ENCODE measurements at regions not wholly inside any gene's neighbourhood (a gene's known extent, or its start where the extent isn't known, plus 50 kb on each side); places are given as distances from the start of the nearest gene placed in this dataset.

DNA sequence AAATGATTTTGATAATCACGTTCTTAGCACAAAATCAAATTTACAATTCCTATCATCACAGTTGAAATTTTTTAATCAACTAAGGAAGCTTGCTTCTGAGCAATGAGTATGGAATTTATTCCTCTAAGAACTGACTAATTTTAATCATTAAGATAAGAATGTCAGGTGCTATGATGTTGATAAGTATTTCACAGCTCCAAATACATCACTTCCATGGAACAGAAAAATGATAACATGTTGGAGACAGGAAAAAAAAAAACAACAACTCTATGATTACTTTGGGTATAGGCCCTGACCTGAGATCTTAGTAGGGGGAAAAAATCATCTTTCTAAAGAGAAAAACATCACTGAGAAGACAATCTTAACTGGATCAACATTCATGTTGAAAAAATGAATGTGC lies 89.4 kb upstream of the BMP2 start:
- TF ChIP-seq FOXP2 (optimal IDR thresholded peaks at IDR 0.05; ENCODE audit: borderline replicate concordance, extremely low read depth, extremely low read length, insufficient read depth) (no peak), REST (IDR thresholded peaks at IDR 0.05; ENCODE audit: insufficient read depth in 1 of 2, low read depth in 2 of 2, low read length in 2 of 2) (no peak), TAF1 (IDR thresholded peaks at IDR 0.05; ENCODE audit: borderline replicate concordance, insufficient read depth, low read length) (no peak), SIN3A (IDR thresholded peaks at IDR 0.05; ENCODE audit: borderline replicate concordance, insufficient read depth, low read length) (no peak), POLR2AphosphoS5 (IDR thresholded peaks at IDR 0.05; ENCODE audit: low read depth, low read length) (no peak)

- TF ChIP-seq POLR2AphosphoS5 (IDR thresholded peaks at IDR 0.05; ENCODE audit: low read depth, low read length) (no peak), TAF1 (IDR thresholded peaks at IDR 0.05; ENCODE audit: borderline replicate concordance, insufficient read depth, low read length) (no peak), SIN3A (IDR thresholded peaks at IDR 0.05; ENCODE audit: borderline replicate concordance, insufficient read depth, low read length) (no peak), FOXP2 (optimal IDR thresholded peaks at IDR 0.05; ENCODE audit: borderline replicate concordance, extremely low read depth, extremely low read length, insufficient read depth) (no peak), REST (IDR thresholded peaks at IDR 0.05; ENCODE audit: insufficient read depth in 1 of 2, low read depth in 2 of 2, low read length in 2 of 2) (no peak)
These were observed 92.7 kb upstream of the BMP2 start for GRCh38 chr20:6674831-6675230.

GRCh38 chr20:6673071-6673470 lies 94.4 kb upstream of the BMP2 start:
- no peak for TF ChIP-seq FOXP2 (optimal IDR thresholded peaks at IDR 0.05; ENCODE audit: borderline replicate concordance, extremely low read depth, extremely low read length, insufficient read depth)
- no peak for TF ChIP-seq SIN3A (IDR thresholded peaks at IDR 0.05; ENCODE audit: borderline replicate concordance, insufficient read depth, low read length)
- TF ChIP-seq POLR2AphosphoS5 (IDR thresholded peaks at IDR 0.05; ENCODE audit: low read depth, low read length): no peak
- TF ChIP-seq REST (IDR thresholded peaks at IDR 0.05; ENCODE audit: insufficient read depth in 1 of 2, low read depth in 2 of 2, low read length in 2 of 2): no peak
- no peak for TF ChIP-seq TAF1 (IDR thresholded peaks at IDR 0.05; ENCODE audit: borderline replicate concordance, insufficient read depth, low read length)

GRCh38 chr20:6671829-6672228 lies 95.7 kb upstream of the BMP2 start:
- TF ChIP-seq TAF1 (IDR thresholded peaks at IDR 0.05; ENCODE audit: borderline replicate concordance, insufficient read depth, low read length) (no peak), REST (IDR thresholded peaks at IDR 0.05; ENCODE audit: insufficient read depth in 1 of 2, low read depth in 2 of 2, low read length in 2 of 2) (no peak), SIN3A (IDR thresholded peaks at IDR 0.05; ENCODE audit: borderline replicate concordance, insufficient read depth, low read length) (no peak), FOXP2 (optimal IDR thresholded peaks at IDR 0.05; ENCODE audit: borderline replicate concordance, extremely low read depth, extremely low read length, insufficient read depth) (no peak), POLR2AphosphoS5 (IDR thresholded peaks at IDR 0.05; ENCODE audit: low read depth, low read length) (no peak)

DNA sequence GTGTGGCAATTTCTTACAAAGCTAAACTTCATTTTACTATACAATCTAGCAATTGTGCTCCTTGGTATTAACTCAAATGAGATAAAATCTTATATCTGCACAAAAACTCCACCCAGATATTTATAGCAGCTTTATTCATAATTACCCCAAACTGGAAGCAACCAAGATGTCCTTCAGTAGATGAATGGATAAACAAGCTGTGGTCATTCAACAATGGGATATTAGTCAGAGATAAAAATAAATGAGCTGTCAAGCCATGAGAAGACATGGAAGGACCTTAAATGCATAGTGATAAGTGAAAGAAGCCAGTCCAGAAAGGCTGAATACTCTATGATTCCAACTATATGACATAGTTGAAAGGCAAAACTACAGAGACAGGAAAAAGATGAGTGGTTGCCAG lies 98.9 kb upstream of the BMP2 start:
- TF ChIP-seq REST (IDR thresholded peaks at IDR 0.05; ENCODE audit: insufficient read depth in 1 of 2, low read depth in 2 of 2, low read length in 2 of 2) (no peak), POLR2AphosphoS5 (IDR thresholded peaks at IDR 0.05; ENCODE audit: low read depth, low read length) (no peak), SIN3A (IDR thresholded peaks at IDR 0.05; ENCODE audit: borderline replicate concordance, insufficient read depth, low read length) (no peak), FOXP2 (optimal IDR thresholded peaks at IDR 0.05; ENCODE audit: borderline replicate concordance, extremely low read depth, extremely low read length, insufficient read depth) (no peak), TAF1 (IDR thresholded peaks at IDR 0.05; ENCODE audit: borderline replicate concordance, insufficient read depth, low read length) (no peak)

Measured in PFSK-1 (cell line).